GM18507 (cell line): ENCODE measurements at regions not wholly inside any gene's neighbourhood (a gene's known extent, or its start where the extent isn't known, plus 50 kb on each side); places are given as distances from the start of the nearest gene placed in this dataset.
"Not testable (repeated sequence)": the region's sequence is repeated elsewhere in the genome, so short reads cannot be mapped to it uniquely, and the experiment has no call there.

Experiments used
- DNase-seq: peaks from one replicate; pipeline ENCODE4 v3.0.0; 2011; ENCODE audit warnings: low read depth; ENCODE audit not compliant: insufficient read length; ENCODE audit errors: extremely low spot score
- FAIRE-seq: peaks from 2 replicates; lab custom pipeline; 2011; peaks lifted over from hg19 to GRCh38; lab: Jason Lieb, UNC

DNA sequence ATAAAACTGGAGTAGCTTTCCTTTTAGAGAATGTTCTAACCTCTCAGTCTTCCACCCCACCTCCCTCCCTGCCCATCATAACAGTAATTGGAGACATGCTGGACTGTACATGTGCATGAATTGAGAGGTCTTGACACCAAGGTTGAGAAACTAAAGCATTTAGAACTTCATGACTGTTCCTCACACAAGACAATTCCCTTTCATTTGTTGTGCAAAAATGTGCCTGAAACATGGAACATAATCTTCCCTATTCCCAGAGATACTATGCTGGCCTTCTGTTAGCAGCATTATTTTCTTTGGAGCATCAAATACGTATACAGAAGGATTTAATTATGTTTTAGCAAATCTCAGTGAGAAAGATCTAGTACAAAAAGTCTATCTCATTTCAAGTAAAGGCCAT is 97.5 kb upstream of the KCNE2 start:
- DNase-seq (no peak), FAIRE-seq (no peak)

DNA sequence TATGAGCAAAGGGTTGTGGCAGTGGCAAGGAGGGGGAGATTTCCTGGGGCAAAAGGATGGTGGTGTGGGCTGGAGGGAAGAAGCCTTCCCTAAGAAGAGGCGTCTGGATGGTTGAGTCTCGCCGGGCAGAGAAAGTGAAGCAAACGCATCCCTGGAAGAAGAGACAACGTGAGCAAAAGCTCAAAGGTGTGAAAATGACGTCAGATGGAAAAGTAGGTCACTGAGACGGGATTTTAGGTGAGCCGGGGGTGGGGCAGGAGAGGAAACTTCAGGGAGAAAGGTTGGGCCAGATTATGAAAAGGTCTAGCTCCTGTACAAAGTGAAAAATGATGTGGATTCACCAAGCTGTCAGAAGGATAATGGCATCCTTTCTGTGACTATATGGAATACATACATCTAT is 95.3 kb upstream of the KCNE2 start:
- DNase-seq, result no peak
- no peak for FAIRE-seq

DNA sequence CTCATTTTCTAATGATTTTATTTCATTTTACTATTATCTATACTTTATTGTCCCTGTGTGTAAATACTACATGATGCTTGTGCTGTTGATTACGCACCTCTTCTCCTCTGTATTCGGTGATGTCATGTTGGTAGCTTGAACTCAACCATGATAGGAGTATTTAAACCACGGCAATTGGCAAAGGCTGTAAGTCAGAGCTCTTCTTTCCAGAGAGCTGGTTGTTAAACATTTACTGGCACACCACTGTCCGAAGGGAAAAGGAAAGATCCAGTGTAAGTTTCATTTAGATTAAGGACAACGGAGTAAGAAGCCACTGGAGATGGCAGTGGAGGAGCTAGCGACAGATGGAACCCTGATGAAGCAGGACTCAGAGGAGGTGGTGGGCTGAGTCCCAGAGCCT is 93.4 kb upstream of the KCNE2 start:
- DNase-seq (no peak), FAIRE-seq (no peak)

DNA sequence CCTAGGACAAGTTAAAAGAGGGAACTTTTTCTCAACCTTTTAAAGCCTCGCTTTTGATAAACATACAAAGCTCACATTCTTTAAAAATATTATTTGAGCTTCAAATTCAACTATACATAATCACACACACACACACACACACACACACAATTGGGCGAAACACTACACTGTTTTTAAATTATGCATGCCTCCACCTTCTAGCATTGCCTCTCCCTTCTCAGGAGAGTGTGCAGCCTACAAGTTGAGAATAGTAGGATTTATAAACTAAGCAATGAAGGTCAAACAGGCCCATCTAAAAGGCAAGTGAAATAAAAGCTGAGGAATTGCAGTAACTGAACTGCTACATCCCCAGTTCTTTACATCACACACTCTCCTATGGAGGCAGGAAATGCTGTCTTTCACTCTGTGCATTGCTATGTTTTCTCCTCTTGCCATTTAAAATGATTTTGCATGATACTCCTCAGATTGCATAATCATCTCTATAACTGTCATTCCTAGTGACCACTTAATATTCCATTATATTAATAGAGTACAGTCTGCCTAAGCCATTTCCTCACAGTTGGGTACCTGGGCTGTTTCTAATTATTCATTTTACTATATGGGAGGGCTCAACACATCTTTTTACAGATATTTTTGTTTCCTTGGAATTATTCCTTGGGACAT is 92.5 kb upstream of the KCNE2 start:
- no peak for DNase-seq
- FAIRE-seq, result no peak

DNA sequence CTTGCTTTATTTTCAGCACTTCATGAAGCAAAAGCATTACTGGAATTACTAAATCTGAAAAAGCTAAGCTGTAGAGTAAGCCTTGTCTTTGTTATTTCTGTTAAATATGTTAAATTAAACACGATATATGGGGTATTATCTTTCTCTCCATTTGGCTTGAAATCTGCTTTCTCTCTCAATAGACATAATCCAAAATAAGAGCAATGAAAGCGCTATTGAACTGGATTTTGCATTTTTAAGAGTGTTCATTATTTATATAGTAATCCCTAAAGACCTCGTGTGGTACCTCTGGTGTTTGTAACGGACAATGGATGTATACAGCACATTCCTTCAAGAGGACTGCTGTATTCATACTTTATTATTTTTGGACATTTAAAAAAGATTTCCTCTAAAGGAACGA is 91.5 kb upstream of the KCNE2 start:
- no peak for FAIRE-seq
- no peak for DNase-seq

DNA sequence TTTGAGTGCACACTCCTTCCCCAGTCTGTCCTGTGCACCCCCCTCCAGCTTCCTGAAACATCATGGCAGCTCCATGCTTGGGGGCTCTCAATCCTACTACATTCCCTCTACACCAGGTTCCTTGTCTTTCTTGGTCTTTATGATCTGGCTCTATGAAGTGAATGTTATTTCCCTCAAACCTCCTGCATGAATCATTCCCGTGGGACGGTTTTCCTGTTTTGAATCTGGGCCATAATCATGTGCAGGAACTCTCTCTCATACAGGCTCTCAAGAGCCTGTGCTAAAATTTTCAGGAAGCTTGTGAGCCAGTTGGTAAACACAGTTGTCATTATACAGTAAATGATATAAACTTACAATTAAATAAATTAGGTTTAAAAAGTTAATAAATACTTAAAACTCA is 89.8 kb upstream of the KCNE2 start:
- FAIRE-seq (no peak), DNase-seq (no peak)

DNA sequence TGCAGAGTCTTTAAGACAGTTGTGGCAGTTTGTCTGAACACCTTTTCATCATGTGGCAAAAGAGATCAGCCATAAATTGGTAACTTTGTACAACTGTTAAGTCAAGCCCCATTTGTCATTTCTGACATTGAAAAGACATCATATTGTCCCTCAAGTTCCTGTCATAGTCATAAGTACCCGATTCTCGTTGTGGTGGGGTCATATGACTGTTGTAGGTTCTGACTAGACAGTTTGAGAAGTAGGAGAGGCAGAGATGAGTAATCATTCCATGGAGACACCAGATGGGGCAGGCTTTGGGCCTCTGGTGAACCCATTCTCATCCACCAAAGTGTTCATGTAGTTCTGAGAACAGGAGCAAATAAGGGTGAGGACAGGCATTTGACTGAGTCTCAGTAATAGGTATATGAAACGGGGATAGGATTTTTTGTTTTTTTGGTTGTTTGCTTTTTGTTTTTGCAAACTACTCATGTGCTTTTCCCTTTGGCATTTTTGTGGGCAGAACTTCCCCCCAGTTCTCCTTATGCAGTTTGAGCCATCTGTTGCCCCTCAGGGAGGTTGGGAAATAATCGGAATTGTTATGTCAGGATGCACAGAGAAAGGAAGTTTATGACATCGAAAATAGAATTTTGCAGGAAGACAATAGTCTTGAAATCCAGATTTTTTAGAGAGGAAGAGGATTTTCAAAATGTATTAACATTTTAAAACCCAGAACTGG is 86.9 kb upstream of the KCNE2 start:
- no peak for DNase-seq
- FAIRE-seq, result peak; percentile 18

DNA sequence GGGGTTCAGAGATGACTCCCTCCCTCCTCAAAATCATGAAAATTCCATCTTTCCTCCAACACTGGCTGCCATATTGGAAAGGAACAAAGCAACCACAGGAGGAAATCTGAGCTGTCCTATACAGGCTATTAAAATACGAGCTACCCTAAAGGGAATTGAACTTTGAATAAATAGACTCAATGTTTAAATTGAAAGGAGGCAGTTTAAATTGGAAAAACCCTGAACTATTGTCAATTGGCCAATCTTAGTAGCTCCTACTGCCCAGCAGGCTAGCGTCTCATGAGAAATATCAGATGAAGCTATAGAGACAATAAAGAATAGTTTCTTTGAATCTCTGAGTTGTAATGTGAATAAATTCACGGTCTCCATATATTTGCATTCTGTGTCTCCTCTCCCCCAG is 85.4 kb upstream of the KCNE2 start:
- no peak for DNase-seq
- no peak for FAIRE-seq

DNA sequence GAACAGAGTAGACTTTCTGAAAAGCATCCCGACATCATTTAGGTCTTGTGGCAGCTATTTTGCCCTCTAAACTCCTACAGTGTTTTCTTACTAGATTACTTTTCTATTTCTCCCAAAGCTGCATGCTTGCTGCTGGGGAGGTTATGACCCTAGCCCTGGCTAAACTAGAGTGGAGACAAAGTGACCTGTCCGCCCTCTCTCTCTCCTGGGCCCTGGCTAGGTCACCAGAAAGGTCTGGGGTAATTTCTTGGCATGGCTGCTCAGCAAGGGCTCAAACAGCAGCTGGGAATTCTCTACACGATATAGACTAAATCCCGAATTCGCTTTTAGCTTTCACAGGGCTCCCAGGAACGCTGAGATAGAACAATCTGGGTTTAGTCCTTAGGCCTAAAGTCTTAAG is 84.5 kb upstream of the KCNE2 start:
- FAIRE-seq (no peak), DNase-seq (no peak)

DNA sequence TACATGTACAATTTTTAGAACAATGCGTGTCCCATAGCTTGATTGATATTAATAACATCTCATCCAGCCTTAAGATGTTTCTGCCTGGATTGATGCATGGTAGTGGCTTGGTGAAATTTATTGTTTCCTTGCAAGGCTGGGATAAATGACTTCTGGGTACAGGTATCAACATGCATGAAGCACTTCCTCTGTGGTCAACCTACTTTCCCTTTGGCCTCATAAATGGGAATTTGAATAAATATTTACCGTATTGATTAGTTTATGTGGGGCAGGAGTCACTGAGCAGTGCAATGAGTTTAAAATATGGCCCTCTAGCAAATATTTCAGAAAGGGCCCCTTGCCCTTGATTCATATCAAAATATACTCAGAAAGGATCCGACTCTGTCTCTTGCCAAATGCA is 83.9 kb upstream of the KCNE2 start:
- no peak for DNase-seq
- no peak for FAIRE-seq

DNA sequence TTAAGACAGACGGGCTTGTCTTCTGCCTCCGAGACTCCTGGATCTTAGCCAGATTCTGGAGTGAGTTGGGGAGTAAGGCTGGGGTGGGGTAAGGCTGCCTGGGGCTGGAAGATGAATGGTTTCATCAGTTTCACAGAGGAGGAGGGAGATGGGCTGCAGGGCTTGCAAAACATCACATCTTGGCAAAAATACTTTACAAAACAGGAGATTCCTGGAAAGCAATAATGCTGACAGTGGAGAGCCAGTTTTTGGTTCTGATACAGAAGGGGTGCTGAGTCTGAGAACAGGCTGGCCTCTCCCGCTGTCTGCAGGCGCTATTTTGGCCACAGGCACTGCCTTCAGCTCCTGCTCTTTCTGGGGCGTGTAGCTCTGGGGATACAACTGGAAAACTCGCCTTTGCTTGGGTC is 83.4 kb upstream of the KCNE2 start:
- FAIRE-seq, result no peak
- DNase-seq, result no peak

DNA sequence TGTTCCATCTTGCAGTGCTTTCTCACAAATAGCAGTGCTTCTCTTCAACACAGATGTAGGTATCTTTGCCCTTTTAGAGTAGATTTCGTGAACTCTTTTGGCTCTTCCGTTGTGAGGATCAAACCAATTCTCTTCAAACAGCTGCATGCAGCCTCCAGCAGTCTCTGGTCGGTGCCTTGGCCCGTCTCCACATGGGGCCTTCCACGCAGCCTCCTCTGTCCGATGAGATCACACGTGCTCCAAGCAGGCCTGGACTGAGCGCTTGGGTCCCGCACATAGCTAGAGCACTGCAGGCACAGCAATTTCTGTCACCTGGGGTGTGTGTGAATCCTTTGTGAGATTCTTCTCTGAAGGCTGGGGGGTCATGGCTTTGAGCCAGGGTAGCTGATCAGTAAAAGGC is 82.8 kb upstream of the KCNE2 start:
- FAIRE-seq (no peak), DNase-seq (no peak)

DNA sequence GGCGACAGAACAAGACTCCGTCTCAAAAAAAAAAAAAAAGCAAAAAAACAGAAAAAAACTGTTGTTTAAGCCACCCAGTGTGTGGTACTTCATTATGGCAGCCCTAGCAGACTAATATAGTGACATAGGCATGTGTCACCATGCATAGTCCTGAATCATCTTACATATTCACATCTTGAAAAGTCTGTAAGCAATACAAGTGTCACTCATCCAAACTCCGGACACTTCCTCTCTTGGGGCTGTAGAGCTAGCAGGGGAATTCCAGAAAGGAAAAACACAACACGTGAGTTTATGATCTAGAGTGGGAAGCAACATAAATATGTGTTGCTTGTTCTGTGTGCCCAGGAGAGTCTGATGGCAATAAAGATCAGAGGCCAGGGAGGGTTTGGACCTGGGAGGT is 81.6 kb upstream of the KCNE2 start:
- DNase-seq, result no peak
- no peak for FAIRE-seq

DNA sequence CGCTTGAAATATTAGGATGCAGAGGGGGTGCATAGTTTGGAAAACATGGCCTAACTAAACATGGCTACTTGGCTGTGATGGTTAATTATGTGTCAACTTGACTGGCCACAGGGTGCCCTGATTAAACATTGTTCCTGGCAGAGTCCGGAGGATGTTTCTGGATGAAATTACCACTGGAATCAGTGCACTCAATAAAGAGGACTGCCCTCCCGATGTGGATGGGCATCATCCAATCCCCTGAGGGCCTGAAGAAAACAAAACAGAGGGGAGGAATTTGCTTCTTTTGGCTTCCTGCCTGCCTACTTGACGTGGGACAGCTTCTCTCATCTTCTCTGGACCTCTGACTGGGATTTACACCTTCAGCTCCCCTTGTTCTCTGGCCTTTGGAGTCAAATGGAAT is 79.1 kb upstream of the KCNE2 start:
- FAIRE-seq (no peak), DNase-seq (no peak)

DNA sequence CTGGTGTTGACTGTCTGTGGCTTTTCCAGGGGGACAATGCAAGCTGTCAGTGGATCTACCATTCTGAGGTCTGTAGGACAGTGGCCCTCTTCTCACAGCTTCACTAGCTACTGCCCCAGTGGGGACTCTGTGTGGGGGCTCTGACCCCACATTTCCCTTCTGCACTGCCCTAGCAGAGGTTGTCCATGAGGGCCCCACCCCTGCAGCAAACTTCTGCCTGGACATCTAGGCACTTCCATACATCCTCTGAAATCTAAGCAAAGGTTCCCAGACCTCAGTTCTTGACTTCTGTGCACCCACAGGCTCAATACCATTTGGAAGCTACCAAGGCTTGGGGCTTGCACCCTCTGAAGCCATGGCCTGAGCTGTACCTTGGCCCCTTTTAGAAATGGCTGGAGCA is 75.8 kb upstream of the KCNE2 start:
- not testable (repeated sequence) for FAIRE-seq

DNA sequence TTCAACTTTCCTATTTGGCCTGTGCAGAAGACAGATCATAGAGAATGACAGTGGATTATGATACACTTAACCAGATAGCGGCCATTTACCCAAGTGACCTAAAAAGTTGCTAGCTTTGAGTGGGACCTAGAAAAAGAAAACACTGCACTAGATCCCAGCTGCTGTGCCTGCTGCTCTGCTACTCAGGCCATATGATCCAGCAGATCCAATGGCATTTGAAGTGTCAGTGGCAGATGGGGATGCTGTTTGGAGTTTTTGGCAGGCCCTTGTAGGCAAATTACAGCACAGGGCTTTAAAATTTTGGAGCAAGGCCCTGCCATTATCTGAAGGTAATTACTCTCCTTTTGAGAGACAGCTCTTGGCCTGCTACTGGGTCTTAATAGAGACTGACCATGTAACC is 74.0 kb upstream of the KCNE2 start:
- no peak for FAIRE-seq
- DNase-seq, result no peak

More for the DNA sequence above, 75.8 kb upstream of the KCNE2 start:
- not testable (repeated sequence) for DNase-seq

DNA sequence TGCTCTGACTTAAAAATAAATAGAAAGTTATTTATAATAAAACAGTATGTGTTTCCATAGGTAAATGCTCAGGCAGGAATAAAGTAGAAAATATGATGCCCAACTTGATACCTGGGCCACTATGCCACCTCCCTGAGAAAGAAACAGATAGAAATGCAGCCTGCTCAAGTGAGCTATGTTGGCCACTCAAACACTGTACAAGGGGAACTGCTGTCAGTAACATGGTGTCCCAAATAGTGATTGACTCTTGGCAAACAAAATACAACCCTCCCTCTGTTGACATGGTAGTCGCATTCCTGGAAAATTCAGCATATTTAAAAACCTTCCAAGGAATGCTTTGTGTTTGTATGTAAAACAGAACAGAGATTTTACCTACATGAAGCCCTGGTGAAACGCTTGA is 66.9 kb upstream of the KCNE2 start:
- DNase-seq (no peak), FAIRE-seq (no peak)

DNA sequence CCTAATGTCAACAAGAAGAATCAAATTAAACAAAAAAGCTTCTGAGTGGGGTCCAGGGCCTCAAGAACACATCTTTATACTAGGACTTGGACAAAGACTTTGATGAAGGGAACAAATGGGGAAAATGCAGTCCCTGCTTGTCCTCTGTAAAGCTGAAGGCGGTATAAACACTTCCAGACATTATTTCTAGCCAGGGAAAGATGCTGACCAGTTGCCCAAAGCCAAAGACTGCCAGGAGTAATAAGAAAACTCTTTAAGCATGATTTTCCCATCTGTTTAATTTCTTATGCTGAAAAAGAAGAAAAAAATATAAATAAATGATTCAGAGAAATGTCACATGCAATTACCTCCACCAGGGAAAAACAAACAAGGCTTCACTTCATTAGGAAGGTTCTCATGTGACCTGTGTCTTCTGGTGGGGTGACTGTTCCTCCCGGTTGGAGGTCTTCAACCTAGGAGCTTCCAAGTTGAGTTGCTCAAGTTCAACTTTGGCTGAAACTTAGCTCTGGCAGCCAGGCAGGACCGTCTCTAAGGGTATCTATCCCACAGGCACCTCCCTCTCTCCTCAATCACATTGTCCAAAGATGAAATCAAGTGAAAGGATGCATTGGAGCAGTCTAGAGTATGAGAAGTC is 65.2 kb upstream of the KCNE2 start:
- no peak for DNase-seq
- FAIRE-seq, result no peak

DNA sequence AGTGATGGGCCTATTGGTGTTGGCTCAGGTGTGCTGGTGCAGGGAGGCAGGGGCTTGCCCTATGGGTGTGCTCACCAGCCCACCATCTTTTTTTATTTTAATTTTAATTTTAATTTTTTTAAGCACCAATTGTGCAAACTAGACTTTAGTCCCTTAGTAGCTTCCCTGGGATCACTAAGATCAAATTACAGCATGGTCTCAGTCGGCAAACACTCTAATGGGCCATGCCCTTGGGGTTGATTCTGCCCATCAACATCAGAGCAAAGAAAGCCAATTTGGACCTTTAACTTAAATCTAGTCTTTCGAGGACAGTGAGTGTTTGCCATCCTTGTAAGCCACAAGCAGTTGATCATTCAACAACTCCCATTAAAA is 64.7 kb upstream of the KCNE2 start:
- FAIRE-seq, result no peak
- DNase-seq, result no peak

DNA sequence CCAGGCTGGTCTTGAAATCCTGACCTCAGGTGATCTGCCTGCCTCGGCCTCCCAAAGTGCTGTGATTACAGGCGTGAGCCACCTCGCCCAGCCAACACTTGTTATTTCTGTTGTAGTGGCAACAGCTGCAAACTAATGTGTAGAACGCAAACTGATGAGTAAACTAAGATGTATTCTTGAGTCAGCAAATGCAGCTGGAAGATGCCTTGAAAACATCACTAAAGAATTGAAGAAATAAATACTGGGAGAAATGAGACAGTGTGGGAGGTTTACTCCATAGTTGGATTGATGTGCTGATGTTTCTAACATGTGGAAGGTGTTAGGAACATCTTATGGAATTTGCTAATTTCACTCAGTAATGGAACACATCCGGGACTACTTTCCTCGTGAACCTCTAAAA is 61.3 kb upstream of the KCNE2 start:
- FAIRE-seq, result no peak
- DNase-seq, result no peak
